ENCODE measurements at regions not wholly inside any gene's neighbourhood (a gene's known extent, or its start where the extent isn't known, plus 50 kb on each side); places are given as distances from the start of the nearest gene placed in this dataset.
"Not testable (repeated sequence)": the region's sequence is repeated elsewhere in the genome, so short reads cannot be mapped to it uniquely, and the experiment has no call there.

- no peak overlapping the region for H3K27ac ChIP-seq (ENCODE audit: low read depth, low read length)
- no peaks in the 10 kb centered on the region for H3K79me2 ChIP-seq (ENCODE audit: control insufficient read depth, insufficient read depth, low read length, poor library complexity)
- H3K36me3 ChIP-seq (ENCODE audit: control insufficient read depth in 1 of 2, insufficient read depth in 2 of 2, low read length in 2 of 2): no peaks in the 10 kb centered on the region
- no peaks in the 10 kb centered on the region for H3K79me1 ChIP-seq (ENCODE audit: low read length)
- no peak for DNase-seq
- H3K4me3 ChIP-seq (ENCODE audit: low read depth, low read length): no peak overlapping the region
- no peak overlapping the region for H4K12ac ChIP-seq (ENCODE audit: low read depth, low read length)
- H3K4me2 ChIP-seq (ENCODE audit: low read length): no peak overlapping the region
- H3K9ac ChIP-seq (ENCODE audit: low read length): no peak overlapping the region
- H3K23ac ChIP-seq (ENCODE audit: low read length): no peak overlapping the region
- H3K18ac ChIP-seq (ENCODE audit: low read length): no peak overlapping the region
- no CpG with 5 or more reads among the region's 1 CpG for WGBS (ENCODE audit: extremely low coverage, insufficient coverage, insufficient read length)
- H2BK12ac ChIP-seq (ENCODE audit: low read length): no peak overlapping the region
- no peak overlapping the region for H2AFZ ChIP-seq (ENCODE audit: insufficient read depth, low read length, poor library complexity)
- H3K9me3 ChIP-seq (ENCODE audit: insufficient read depth, low read depth, low read length): peaks cover 2% of the 10 kb centered on the region
- no peak overlapping the region for H3K4ac ChIP-seq (ENCODE audit: low read depth, low read length)
- H3K4me1 ChIP-seq (ENCODE audit: control insufficient read depth in 1 of 2, insufficient read depth in 2 of 2, low read length in 2 of 2): no peaks in the 10 kb centered on the region
- H2BK120ac ChIP-seq (ENCODE audit: insufficient read depth, low read length, poor library complexity): no peak overlapping the region
- H4K91ac ChIP-seq (ENCODE audit: low read depth, low read length): no peak overlapping the region
- H2AK5ac ChIP-seq (ENCODE audit: low read length): no peak overlapping the region
- no peaks in the 10 kb centered on the region for H3K27me3 ChIP-seq (ENCODE audit: insufficient read depth, low read length)
- H4K8ac ChIP-seq (ENCODE audit: low read depth, low read length): no peak overlapping the region
- H2BK5ac ChIP-seq (ENCODE audit: low read depth, low read length, poor library complexity): no peak overlapping the region
- no peak overlapping the region for H3K14ac ChIP-seq (ENCODE audit: low read length)
Observed at GRCh38 chr3:26141296-26141695, 351.4 kb downstream of the OXSM start.

GRCh38 chr3:26145769-26146168 is 355.9 kb downstream of the OXSM start:
- Histone ChIP-seq H3K4ac (ENCODE audit: low read depth, low read length) (no peak overlapping the region), H3K36me3 (ENCODE audit: control insufficient read depth in 1 of 2, insufficient read depth in 2 of 2, low read length in 2 of 2) (no peaks in the 10 kb centered on the region), H3K23ac (ENCODE audit: low read length) (no peak overlapping the region), H4K12ac (ENCODE audit: low read depth, low read length) (no peak overlapping the region), H3K14ac (ENCODE audit: low read length) (no peak overlapping the region), H4K91ac (ENCODE audit: low read depth, low read length) (no peak overlapping the region), H3K18ac (ENCODE audit: low read length) (no peak overlapping the region), H3K9me3 (ENCODE audit: insufficient read depth, low read depth, low read length) (no peaks in the 10 kb centered on the region), H3K4me3 (ENCODE audit: low read depth, low read length) (no peak overlapping the region), H2BK120ac (ENCODE audit: insufficient read depth, low read length, poor library complexity) (no peak overlapping the region), H4K8ac (ENCODE audit: low read depth, low read length) (no peak overlapping the region), H3K27ac (ENCODE audit: low read depth, low read length) (no peak overlapping the region), H3K4me1 (ENCODE audit: control insufficient read depth in 1 of 2, insufficient read depth in 2 of 2, low read length in 2 of 2) (peaks cover 0 to 2% of the 10 kb centered on the region in 2 experiments), H2BK12ac (ENCODE audit: low read length) (no peak overlapping the region), H3K4me2 (ENCODE audit: low read length) (no peak overlapping the region), H3K27me3 (ENCODE audit: insufficient read depth, low read length) (no peaks in the 10 kb centered on the region), H2AK5ac (ENCODE audit: low read length) (no peak overlapping the region), H3K79me1 (ENCODE audit: low read length) (no peaks in the 10 kb centered on the region), H3K79me2 (ENCODE audit: control insufficient read depth, insufficient read depth, low read length, poor library complexity) (no peaks in the 10 kb centered on the region), H2BK5ac (ENCODE audit: low read depth, low read length, poor library complexity) (no peak overlapping the region), H3K9ac (ENCODE audit: low read length) (no peak overlapping the region), H2AFZ (ENCODE audit: insufficient read depth, low read length, poor library complexity) (no peak overlapping the region)
- no peak for DNase-seq
- no CpG with 5 or more reads among the region's 3 CpGs for WGBS (ENCODE audit: extremely low coverage, insufficient coverage, insufficient read length)

GRCh38 chr3:26157428-26157827 is 367.5 kb downstream of the OXSM start:
- H4K12ac ChIP-seq (ENCODE audit: low read depth, low read length); H3K4me3 ChIP-seq (ENCODE audit: low read depth, low read length); H2AK5ac ChIP-seq (ENCODE audit: low read length); H3K9me3 ChIP-seq (ENCODE audit: insufficient read depth, low read depth, low read length); H2AFZ ChIP-seq (ENCODE audit: insufficient read depth, low read length, poor library complexity); H2BK5ac ChIP-seq (ENCODE audit: low read depth, low read length, poor library complexity); H3K18ac ChIP-seq (ENCODE audit: low read length); H3K27ac ChIP-seq (ENCODE audit: low read depth, low read length); H3K4ac ChIP-seq (ENCODE audit: low read depth, low read length); H2BK120ac ChIP-seq (ENCODE audit: insufficient read depth, low read length, poor library complexity); H4K8ac ChIP-seq (ENCODE audit: low read depth, low read length); H3K4me2 ChIP-seq (ENCODE audit: low read length); H3K27me3 ChIP-seq (ENCODE audit: insufficient read depth, low read length); DNase-seq; H3K36me3 ChIP-seq (ENCODE audit: control insufficient read depth in 1 of 2, insufficient read depth in 2 of 2, low read length in 2 of 2); H4K91ac ChIP-seq (ENCODE audit: low read depth, low read length); H3K14ac ChIP-seq (ENCODE audit: low read length); H3K79me2 ChIP-seq (ENCODE audit: control insufficient read depth, insufficient read depth, low read length, poor library complexity); H3K4me1 ChIP-seq (ENCODE audit: control insufficient read depth in 1 of 2, insufficient read depth in 2 of 2, low read length in 2 of 2); H2BK12ac ChIP-seq (ENCODE audit: low read length); H3K23ac ChIP-seq (ENCODE audit: low read length); H3K79me1 ChIP-seq (ENCODE audit: low read length); H3K9ac ChIP-seq (ENCODE audit: low read length): not testable (repeated sequence)
- WGBS (ENCODE audit: extremely low coverage, insufficient coverage, insufficient read length): no CpG with 5 or more reads among the region's 4 CpGs

GRCh38 chr3:26171006-26171405 is 381.1 kb downstream of the OXSM start:
- H3K18ac ChIP-seq (ENCODE audit: low read length): no peak overlapping the region
- H3K79me2 ChIP-seq (ENCODE audit: control insufficient read depth, insufficient read depth, low read length, poor library complexity): no peaks in the 10 kb centered on the region
- no peak overlapping the region for H3K23ac ChIP-seq (ENCODE audit: low read length)
- H3K4me3 ChIP-seq (ENCODE audit: low read depth, low read length): no peak overlapping the region
- H3K14ac ChIP-seq (ENCODE audit: low read length): no peak overlapping the region
- no peak for DNase-seq
- H3K27me3 ChIP-seq (ENCODE audit: insufficient read depth, low read length): no peaks in the 10 kb centered on the region
- H4K91ac ChIP-seq (ENCODE audit: low read depth, low read length): no peak overlapping the region
- H2BK12ac ChIP-seq (ENCODE audit: low read length): no peak overlapping the region
- H3K36me3 ChIP-seq (ENCODE audit: control insufficient read depth in 1 of 2, insufficient read depth in 2 of 2, low read length in 2 of 2): no peaks in the 10 kb centered on the region
- no peak overlapping the region for H3K4ac ChIP-seq (ENCODE audit: low read depth, low read length)
- no peak overlapping the region for H3K27ac ChIP-seq (ENCODE audit: low read depth, low read length)
- no peaks in the 10 kb centered on the region for H3K79me1 ChIP-seq (ENCODE audit: low read length)
- no peak overlapping the region for H2AFZ ChIP-seq (ENCODE audit: insufficient read depth, low read length, poor library complexity)
- H3K9ac ChIP-seq (ENCODE audit: low read length): no peak overlapping the region
- no peak overlapping the region for H2BK120ac ChIP-seq (ENCODE audit: insufficient read depth, low read length, poor library complexity)
- H2BK5ac ChIP-seq (ENCODE audit: low read depth, low read length, poor library complexity): no peak overlapping the region
- H4K8ac ChIP-seq (ENCODE audit: low read depth, low read length): no peak overlapping the region
- H2AK5ac ChIP-seq (ENCODE audit: low read length): no peak overlapping the region
- no peaks in the 10 kb centered on the region for H3K9me3 ChIP-seq (ENCODE audit: insufficient read depth, low read depth, low read length)
- no peak overlapping the region for H3K4me2 ChIP-seq (ENCODE audit: low read length)
- no peaks in the 10 kb centered on the region for H3K4me1 ChIP-seq (ENCODE audit: control insufficient read depth in 1 of 2, insufficient read depth in 2 of 2, low read length in 2 of 2)
- no peak overlapping the region for H4K12ac ChIP-seq (ENCODE audit: low read depth, low read length)
